Bone marrow (tissue), 2 donors: ENCODE measurements at regions not wholly inside any gene's neighbourhood (a gene's known extent, or its start where the extent isn't known, plus 50 kb on each side); places are given as distances from the start of the nearest gene placed in this dataset.

Experiments
- DNase-seq, 2 donors: peaks; one replicate each; lab custom pipeline; 2025; lab: John Stamatoyannopoulos, UW

DNA sequence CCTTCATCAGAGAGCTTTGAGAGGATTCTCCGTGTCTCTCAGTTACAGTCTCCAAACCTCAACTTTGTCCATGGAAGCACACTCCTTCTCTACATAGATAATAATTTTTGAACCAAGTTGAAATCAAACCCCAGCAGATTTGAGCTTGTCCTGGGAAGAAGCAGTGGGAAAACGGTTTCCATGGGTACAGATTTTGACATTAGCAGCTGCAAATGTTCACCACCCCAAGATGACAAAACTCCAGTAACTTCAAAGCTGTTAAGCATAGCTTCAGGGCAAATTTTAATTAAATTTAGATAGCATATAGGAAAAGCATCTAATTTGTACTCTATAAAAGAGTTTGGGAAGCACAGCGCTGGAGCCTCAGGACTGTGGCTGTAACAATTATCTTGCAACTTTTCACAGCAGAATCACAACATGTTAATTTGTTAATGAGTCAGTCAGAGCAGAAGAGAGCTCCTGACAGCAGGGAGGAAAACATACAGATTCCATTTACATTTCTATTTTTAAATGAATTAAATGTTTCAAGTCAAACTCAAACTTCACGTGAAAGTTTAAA, 240.7 kb downstream of the BMP7 start:
- DNase-seq, result no peak

DNA sequence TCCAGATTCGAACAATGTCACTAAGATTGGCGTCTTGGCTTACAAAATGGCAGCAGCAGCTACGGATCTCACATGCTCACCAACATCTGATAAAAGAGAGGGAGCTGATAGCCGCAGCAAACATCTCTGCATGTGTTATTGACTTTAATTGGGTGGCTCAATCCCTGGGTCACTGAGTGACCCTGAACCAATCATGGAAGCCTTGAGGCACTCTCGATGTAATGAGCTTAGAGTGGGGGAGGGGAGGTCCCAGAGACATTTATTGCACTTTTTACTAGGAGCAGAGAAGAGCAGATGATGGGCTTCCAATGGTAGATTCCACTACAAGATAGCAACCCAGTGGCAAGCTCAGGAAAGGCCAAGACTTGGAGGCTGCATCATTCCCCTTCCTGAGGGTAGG, 238.7 kb downstream of the BMP7 start:
- DNase-seq, result no peak

DNA sequence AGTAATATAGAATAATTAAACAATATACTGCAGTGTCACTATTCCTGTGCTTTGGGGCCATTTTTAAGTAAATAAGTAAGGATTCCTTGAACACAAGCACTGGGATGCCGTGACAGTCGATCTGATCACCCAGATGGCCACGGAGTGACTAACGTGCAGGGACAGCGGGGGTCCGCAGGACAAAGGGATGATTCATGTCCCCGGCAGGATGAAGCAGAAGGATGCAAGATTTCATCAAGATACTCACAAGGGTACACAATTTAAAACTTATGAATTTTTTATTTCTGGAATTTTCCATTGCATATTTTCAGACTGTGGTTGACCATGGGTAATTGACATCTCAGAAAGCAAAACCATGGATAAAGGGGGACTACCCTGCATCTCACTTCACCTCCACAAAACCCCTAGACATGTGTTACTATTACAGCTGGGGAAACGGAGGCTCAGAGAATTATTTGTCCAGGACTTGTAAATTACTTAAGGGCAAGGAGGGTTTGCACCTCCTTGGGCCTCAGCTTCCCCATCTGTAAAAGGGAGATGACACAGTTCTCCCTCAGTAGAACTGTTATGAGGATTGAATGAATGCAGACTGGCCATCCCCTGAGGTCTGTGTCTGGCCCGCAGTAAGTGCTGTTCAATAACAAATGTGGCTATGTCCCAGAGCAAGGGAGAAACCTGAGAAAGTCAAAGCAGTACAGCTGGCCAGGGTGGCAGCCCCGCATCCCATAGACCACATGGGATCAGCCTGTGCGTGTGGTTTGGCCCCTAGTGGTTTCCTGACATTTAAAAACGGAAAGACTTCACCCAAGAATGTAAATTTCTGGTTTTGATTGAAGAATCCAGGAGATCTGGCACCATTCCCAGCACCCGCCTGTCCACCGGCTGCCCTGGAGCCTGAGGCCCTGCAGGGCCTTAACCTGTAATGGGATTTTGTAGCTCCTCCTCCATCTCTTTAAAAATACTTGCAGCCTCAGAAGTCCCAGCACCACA, 235.5 kb downstream of the BMP7 start:
- DNase-seq, result no peak

DNA sequence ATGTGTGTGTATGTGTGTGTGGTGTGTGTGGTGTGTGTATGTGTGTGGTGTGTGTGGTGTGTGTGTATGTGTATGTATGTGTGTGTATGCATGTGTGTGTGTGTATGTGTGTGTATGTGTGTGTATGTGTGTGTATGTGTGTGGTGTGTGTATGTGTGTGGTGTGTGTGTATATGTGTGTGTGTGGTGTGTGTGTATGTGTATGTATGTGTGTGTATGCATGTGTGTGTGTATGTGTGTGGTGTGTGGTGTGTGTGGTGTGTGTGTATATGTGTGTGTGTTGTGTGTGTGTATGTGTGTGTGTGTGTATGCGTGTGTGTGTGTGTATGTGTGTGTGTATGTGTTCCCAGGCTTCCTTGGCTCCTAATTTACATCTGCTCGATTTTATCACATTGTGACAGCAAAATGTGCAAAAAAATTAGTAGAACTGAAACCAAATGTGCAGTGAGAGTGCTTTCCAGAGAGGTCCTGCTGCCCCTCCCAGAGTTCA, 234.5 kb downstream of the BMP7 start:
- no peak for DNase-seq

DNA sequence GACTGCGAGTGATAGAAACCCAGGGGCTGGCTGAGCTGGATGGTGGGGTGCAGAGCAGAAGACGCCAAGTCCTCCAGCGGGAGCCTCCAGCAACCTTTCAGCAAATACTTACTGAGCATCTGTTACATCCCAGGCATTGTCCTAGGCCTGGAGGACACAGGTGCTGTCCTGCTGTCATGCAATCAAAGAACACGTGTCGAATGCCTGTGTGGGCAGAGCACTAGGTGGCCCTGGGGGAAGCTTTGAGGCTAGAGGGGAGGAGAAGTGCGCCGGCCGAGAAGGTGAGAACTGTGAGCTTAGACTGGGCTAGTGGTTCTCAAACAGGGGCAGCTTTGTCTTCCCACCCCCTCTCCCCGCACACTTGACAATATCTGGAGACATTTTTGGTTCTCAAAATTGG, 233.6 kb downstream of the BMP7 start:
- no peak for DNase-seq

DNA sequence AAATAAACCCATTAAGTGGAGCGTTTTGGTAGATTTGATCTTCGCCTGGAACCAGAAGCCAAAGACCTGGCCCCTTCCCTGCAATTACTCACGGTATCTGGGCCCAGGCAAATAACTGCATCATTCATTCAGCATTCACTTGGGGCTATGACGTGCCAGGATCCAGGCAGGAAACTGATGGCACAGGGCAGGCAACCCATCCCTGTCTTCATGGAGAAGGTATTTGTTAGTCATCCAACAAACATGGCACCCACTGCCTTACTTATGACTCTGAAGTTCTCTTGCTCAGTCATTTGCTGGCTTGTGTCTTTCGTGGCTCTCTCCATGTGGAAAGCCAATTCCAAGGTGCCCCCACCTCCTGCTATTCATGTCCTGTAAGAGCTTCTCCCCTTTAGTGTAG, 232.4 kb downstream of the BMP7 start:
- DNase-seq, result no peak

DNA sequence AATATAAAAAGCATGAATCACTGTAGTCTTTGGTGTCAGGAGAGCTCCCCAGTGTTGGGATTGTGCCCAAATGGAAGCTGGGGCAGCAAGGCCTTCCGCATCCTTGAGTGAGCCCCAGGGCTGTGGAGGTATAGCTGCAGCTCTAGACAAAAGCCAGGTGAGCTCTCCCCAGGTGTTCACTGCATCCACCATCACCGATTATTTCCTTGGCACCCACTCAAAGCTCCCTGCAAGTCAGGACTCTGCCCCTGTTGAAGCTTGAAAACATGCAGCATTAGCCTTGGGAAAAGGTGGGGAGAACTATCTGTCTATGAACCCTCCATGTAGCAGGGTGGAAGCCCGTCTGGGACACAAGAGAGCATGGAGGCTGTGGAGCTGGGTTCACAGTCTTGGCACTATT, 228.8 kb downstream of the BMP7 start:
- DNase-seq, result no peak

DNA sequence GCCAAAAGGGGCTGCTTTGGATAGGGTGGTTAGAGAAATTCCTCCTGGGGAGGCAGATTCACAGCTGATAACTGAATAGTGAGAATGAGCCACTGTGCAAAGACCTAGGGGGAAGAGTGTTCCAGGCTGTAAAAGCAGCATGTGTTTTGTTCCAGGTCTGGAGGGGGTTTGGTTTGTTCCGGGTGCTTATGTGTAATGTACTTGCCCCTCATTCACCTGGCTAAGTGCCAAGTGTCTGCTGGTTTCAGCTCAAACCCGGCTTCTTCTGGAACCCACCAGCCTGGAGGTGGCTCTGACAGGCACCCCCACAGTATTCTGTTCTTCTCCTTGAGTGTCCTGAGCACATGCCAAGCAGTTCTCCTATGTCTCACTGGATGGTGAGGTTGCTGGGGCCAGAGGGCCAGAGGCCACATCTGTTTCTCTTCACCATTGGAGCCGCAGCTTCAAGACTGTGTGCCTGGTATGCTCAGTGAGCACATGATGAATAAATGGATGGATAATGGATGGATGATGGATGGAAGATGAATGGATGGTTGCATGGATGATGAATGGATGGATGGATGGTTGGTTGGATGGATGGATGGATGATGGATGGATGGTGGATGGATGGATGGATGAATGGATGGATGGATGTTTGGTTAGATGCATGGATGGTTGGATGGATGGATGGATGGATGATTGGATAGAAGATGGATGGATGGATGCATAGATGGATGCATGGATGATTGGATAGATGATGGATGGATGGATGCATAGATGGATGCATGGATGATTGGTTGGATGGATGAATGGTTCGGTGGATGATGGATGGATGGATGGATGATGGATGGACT, 227.6 kb downstream of the BMP7 start:
- no peak for DNase-seq

DNA sequence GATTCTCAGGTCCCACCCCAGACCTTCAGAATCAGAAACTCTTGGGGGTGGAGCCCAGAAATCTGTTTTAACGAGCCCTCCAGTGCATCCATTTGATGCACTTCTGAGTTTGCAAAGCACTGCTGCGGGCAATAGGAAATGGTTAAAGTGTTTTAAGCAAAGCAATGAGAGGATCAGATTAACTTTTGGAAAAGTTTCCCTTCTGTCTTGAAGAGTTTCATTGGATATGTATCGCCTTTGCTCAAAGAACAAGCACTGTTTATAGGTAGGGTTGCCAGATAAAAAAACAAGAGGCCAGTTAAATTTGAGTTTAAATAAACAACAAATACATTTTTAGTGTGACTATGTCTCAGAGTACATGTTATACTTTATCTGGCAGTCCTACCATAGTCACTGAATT, 226.0 kb downstream of the BMP7 start:
- no peak for DNase-seq

DNA sequence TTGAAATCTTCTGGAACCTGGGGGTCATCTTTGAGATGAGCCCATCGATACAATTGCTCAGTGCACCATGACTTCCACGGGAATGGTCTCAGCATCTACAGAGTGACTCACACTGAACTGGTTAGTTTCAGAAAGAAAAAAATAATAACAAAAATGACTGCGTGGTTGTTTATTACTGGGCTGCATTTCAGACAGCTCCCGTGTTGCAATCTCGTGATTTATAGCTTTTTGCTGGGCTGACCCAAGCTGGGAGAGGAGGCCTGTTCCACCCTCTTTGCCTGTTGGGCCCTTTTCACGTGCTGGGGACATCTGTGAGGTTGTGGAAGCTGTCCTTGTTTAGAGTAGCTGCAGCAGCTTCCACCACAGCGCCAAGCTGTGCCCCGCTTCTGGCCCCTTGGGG, 225.5 kb downstream of the BMP7 start:
- no peak for DNase-seq

DNA sequence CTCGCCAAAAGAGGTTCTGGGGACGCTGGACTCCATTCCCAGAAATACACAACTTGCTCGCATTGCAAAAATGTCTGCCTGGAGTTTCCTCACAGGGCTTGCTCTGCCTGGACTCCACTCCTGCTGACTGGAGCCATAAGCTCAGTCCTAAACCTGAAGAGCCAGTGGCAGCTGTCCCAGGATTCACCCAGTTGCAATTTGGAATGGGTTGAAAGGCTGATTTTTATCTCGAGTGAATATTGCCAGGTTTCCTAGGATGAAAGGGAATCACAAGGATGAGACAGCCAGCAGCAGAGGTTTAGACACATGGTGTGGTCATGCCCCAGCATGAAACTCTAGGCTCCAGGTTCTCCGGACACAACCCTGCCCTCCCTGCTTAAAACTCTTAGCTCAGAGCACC, 223.3 kb downstream of the BMP7 start:
- DNase-seq, result no peak

DNA sequence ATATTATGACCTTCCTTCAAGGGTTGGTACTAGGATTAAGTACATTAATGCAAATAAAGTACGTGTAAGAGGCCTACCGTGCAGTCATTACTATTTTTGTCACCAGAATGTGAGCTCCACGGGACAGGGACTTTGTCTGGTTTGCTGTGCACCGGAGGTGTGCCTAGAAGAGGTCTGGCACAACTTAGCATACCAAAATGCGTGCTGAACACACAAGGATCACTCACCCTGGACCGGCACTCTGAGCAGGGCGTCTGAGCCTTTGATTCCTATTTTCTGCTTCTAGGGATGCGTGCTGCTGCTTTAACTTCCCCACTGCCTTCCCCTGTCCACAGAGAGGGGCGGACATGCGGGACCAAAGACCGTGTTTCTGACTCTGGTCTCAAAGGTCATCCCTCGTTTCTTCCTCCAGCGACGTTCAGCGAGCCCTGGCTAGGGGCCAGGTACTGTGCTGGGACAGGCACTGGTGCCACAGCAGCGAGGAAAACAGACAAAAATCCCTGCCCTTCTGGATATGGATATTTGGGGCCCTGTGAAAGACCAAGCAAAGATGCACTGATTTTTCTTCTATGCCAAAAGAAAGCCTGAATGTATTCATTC, 222.7 kb downstream of the BMP7 start:
- no peak for DNase-seq

DNA sequence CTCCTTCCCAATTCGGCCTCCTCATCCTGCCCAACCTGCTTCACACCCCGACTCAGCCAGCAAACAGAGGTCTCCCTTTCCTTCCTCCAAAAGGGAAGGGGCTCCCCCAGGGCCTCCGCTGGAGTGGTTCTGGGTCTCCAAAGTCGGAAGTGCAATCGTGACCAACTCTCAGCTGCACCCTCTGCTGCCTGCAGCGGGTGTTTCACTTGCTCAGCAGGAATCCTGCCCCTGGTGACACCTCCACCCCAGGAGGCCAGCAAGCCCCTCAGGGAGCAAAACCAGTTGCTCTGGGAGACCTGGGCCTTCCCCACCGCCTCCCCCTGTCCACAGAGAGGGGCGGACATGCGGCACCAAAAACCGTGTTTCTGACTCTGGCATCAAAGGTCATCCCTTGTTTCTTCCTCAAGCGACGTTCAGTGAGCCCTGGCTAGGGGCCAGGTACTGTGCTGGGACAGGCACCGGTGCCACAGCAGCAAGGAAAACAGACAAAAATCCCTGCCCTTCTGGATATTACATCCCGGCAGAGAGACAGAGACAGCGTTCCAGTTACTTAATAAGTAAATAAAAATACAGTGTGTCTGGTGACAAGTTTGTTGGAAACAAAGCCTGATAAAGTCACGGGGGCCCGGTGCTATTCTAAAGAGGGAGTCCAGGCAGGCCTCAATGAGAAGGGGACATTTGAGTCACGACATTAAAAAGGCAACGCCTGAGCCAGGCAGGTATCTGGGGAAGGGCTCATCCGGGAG, 219.0 kb downstream of the BMP7 start:
- no peak for DNase-seq

DNA sequence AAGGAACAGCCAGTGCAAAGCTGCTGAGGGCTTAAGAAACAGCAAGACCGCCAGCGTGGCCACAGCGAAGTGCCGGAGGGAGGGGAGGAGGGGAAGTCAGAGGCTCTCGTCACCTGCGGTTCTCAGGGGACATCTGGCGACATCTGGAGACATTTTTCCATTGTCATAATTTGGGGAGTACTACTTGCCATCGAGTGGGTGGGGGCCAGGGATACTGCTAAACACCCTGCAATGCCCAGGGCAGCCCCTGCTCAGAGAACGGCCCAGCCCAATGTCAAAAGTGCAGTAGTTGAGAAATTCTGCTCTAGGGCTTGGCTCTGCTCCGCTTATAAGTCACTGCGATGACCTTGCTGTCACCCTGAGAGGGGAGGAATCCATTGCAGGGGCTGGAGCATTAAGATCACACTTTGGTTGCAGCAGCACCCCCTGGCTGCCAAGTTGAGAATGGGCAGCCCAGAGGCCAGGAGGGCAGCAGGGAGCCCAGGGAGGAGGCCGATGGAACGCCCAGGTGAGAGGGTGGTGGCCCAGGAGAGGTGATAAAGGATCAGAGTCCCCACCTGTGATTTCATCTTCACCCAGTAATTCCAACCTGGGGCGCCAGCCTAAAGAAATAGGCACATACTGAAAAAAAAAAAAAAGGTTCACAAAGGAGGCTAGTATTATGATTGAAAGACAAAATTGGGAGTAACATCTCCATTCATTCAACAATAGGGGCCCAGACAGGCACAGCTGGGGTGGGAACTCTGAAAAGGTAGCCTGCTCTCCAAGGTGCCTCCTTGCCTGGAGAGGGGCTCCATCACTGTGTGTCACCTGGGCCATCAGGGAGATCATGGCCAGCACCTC, 218.2 kb downstream of the BMP7 start:
- no peak for DNase-seq

DNA sequence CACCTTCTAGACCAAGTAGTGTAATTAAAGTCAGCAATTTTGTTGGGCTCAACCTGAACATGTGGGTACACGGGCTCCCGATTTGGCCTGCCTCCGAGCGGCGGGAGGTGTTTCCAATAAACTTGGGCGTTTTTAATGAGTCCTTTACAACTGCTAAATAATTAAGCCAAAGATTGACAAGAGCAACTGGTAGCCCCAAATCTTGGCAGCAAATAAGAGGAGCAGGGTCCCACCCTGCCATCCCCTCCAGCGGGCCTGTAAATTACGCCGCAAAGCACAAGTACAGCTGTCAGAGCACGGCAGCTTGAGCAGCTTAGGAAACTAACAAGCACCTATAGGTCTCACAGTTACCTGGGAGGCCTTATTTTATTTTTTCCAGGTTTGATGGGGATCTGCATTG, 217.1 kb downstream of the BMP7 start:
- no peak for DNase-seq

DNA sequence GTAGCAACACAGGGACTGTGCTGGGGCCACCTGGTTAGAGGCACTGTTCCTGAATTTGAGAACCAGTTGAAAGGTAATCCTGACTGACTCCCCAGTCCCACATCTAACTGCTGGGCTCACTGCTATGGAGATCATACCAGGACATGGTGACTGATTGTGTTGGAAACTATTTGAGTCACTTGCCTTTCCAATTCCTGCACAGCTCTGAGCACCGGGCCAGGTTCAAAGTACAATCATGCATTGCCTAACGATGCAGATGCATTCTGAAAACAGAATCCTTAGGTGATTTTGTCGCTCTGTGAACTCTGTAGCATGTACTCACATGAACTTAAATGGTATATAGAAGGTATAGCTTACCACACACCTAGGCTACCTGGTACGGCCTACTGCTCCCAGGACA, 215.3 kb downstream of the BMP7 start:
- DNase-seq, result no peak

DNA sequence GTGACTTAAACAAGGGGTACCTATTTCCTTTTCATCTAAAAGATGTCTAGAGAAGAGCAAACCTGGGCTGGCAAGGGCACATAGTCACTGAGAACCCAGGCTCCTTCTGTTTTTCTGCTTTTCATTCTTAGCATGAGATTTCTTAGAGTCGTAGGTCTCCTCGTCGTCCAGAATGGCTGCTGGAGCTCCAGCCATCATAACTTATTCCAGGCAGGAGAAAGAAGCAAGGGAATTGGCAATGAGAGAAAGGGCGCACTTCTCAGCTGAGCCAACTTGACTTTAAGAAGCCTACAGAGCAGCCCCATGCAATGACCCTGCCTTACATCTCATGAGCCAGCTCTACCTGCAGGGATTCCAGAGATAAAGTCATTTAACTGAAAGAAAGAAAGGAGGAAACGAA, 213.4 kb downstream of the BMP7 start:
- DNase-seq, result no peak

DNA sequence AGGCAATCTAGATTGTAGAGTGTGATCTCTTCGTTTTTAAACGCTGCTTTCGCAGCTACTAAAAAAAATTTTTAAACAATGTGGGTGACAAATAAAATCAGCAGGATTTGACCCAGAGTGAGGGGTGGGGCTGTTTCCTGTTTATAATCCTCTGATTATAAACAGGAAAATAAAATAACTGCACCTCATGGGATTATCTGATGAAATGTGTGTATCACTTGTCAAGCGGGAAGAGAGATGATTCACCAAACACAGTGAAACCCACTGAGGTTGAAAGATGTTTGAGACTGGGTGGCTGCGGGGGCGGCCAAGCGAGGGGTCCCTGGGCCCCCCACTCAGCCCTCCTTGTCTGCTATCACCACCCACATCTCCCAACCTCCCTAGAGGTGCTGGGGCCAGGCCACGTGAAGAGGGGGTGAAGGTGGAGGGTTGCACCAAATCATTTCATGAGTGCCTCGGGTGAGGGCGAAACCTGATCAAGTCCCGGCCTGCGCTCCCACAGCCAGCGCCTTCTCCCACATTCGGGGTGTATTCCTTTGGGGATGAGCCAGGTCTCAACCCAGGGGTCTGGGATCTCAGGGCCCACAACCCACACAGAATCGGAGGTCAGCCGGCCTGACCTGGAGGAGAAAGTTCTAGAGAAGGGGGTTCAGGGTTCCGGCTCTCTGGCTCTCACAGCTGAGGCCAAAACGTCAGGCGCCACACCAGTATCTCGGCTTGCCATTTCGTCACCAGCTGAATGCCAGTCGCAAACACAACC, 212.5 kb downstream of the BMP7 start:
- DNase-seq, result no peak

DNA sequence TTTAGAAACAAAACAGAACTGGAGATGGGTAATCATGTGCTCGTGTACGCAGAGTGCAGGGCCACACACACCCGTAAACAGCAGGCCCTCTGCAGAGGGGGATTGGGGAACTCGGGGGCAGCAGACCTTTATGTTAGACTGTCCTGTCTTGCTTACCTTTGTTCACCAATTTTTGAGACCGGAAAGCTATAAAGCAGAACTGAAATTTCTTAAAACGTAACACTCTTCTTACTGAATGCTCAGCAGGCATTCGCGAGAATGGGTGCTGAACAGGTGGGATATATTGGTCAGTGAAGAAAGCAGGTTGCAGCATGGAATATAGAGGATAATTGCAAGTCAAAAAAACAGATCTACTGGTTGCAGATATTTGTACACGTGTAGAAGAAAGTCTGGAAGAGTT, 211.1 kb downstream of the BMP7 start:
- no peak for DNase-seq

DNA sequence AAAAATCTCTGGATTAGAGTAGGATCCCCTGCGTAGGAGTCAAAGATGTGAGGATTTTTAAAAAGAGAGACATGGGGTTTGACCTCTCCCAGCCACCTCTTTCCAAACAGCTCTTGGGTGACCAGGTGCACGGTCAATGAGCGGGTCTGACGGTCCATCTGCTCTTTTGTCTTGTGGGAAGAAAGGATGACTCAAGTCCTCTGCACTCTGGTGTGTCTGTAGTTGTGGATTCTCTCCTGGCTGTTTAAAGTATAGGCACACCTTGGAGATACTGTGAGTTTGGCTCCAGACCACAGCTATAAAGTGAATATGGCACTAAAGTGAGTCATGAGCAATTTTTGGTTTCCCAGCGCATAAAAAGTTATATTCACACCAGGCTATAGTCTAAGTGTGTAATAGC, 209.8 kb downstream of the BMP7 start:
- no peak for DNase-seq
